Body of pancreas (tissue), 4 donors: ENCODE measurements at regions not wholly inside any gene's neighbourhood (a gene's known extent, or its start where the extent isn't known, plus 50 kb on each side); places are given as distances from the start of the nearest gene placed in this dataset.

Experiments used
- ATAC-seq: fragments of 150-250 bp; one replicate; pipeline ENCODE4 v1.9.1; 2016
- DNase-seq, 4 donors: peaks; one replicate each; pipeline ENCODE4 v3.0.0-alpha.2; 2019
- H3K27ac ChIP-seq, 4 donors: fragments of 200-600 bp; sonication (generic); 1 replicate in 3 of 4; 2 replicates in 1 of 4; pipeline versions ENCODE4 v1.5.1 to v1.6.1; 2016 to 2019; ENCODE audit warnings: mild to moderate bottlenecking in 1 of 4, mixed read lengths in 1 of 4, moderate library complexity in 1 of 4
- H3K27me3 ChIP-seq, 2 donors: fragments of 200-600 bp; sonication (generic); one replicate each; pipeline ENCODE4 v1.6.0; 2016; ENCODE audit warnings: mild to moderate bottlenecking in 1 of 2
- H3K36me3 ChIP-seq, 2 donors: fragments of 200-600 bp; sonication (generic); replicated peaks in 1 of 2; 2 replicates each; pipeline ENCODE4 v1.5.1; 2016; ENCODE audit warnings: low read depth in 2 of 2; ENCODE audit not compliant: insufficient read depth in 1 of 2
- H3K4me1 ChIP-seq: fragments of 200-600 bp; sonication (generic); one replicate; pipeline ENCODE4 v1.6.0; 2016
- H3K4me3 ChIP-seq, 2 donors: fragments of 200-600 bp; sonication (generic); 1 replicate in 1 of 2; 2 replicates in 1 of 2; pipeline ENCODE4 v1.5.1; 2016 to 2019
- H3K9me3 ChIP-seq, 3 donors: fragments of 200-600 bp; sonication (generic); 1 replicate in 2 of 3; 2 replicates in 1 of 3; pipeline ENCODE4 v1.5.1; 2016
- POLR2A ChIP-seq, 3 donors: fragments of 450-650 bp; IDR thresholded peaks; one replicate each; pipeline ENCODE4 v1.6.1; 2016; ENCODE audit warnings: antibody characterized with exemption in 3 of 3, mild to moderate bottlenecking in 2 of 3
- WGBS, 2 donors: methylation state at CpG; one replicate each; pipeline ENCODE4 v1.1.5; 2017; 5-methylcytosine and 5-hydroxymethylcytosine counted together
- intact Hi-C: fragments of 100-400 bp; cut with DNase I; formaldehyde crosslinking; loops from one replicate; pipeline ENCODE4 v1.15.1; 2023
- TF ChIP-seq, protein P1 (sequence below), 7 experiments: fragments of 450-650 bp in 4 of 7; fragments of 200-600 bp in 3 of 7; sonication (generic) in 3 of 7; IDR thresholded peaks; one replicate each; pipeline ENCODE4 v1.5.1; 2016 to 2019; ENCODE audit warnings: antibody characterized with exemption in 7 of 7

- Histone ChIP-seq H3K4me3 (no peak overlapping the region), H3K27me3 (no peaks in the 10 kb centered on the region), H3K36me3 (no peaks in the 10 kb centered on the region), H3K9me3 (no peaks in the 10 kb centered on the region), H3K4me1 (no peaks in the 10 kb centered on the region), H3K27ac (no peak overlapping the region)
- no peak for ATAC-seq
- no peak for TF ChIP-seq POLR2A (IDR thresholded peaks at IDR 0.05)
- TF ChIP-seq, protein P1, sequence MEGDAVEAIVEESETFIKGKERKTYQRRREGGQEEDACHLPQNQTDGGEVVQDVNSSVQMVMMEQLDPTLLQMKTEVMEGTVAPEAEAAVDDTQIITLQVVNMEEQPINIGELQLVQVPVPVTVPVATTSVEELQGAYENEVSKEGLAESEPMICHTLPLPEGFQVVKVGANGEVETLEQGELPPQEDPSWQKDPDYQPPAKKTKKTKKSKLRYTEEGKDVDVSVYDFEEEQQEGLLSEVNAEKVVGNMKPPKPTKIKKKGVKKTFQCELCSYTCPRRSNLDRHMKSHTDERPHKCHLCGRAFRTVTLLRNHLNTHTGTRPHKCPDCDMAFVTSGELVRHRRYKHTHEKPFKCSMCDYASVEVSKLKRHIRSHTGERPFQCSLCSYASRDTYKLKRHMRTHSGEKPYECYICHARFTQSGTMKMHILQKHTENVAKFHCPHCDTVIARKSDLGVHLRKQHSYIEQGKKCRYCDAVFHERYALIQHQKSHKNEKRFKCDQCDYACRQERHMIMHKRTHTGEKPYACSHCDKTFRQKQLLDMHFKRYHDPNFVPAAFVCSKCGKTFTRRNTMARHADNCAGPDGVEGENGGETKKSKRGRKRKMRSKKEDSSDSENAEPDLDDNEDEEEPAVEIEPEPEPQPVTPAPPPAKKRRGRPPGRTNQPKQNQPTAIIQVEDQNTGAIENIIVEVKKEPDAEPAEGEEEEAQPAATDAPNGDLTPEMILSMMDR (IDR thresholded peaks at IDR 0.05), result no peak
- intact Hi-C loops, result no loop called here
- no peak for DNase-seq
Measured at GRCh38 chr1:230531103-230531502, 105.0 kb upstream of the PGBD5 start.

GRCh38 chr1:230519246-230519645 lies 93.1 kb upstream of the PGBD5 start:
- TF ChIP-seq, protein P1 (IDR thresholded peaks at IDR 0.05), result no peak
- TF ChIP-seq POLR2A (IDR thresholded peaks at IDR 0.05), result no peak
- H3K9me3 ChIP-seq, result no peaks in the 10 kb centered on the region
- ATAC-seq (no peak), DNase-seq (no peak)
- 84 to 93% methylated on average over 2 of the region's 2 CpGs for WGBS, 2 donors
- H3K36me3 ChIP-seq, result no peaks in the 10 kb centered on the region
- H3K4me1 ChIP-seq, result peaks cover 5% of the 10 kb centered on the region
- intact Hi-C loops, result no loop called here
- H3K27me3 ChIP-seq, result no peaks in the 10 kb centered on the region
- no peak overlapping the region for H3K4me3 ChIP-seq
- H3K27ac ChIP-seq, result no peak overlapping the region

- TF ChIP-seq, protein P1 (IDR thresholded peaks at IDR 0.05), result no peak
- no peak for TF ChIP-seq POLR2A (IDR thresholded peaks at IDR 0.05)
- DNase-seq, result no peak
- Histone ChIP-seq H3K27me3 (no peaks in the 10 kb centered on the region), H3K36me3 (no peaks in the 10 kb centered on the region), H3K27ac (peak overlapping the region in 1 of 4 donors; percentile 45), H3K4me1 (peaks cover 5% of the 10 kb centered on the region), H3K4me3 (no peak overlapping the region), H3K9me3 (no peaks in the 10 kb centered on the region)
- ATAC-seq, result no peak
- 61 to 72% methylated on average over 5 of the region's 5 CpGs for WGBS, 2 donors
- intact Hi-C loops, result no loop called here
Measured at GRCh38 chr1:230518511-230518910, 92.4 kb upstream of the PGBD5 start.

DNA sequence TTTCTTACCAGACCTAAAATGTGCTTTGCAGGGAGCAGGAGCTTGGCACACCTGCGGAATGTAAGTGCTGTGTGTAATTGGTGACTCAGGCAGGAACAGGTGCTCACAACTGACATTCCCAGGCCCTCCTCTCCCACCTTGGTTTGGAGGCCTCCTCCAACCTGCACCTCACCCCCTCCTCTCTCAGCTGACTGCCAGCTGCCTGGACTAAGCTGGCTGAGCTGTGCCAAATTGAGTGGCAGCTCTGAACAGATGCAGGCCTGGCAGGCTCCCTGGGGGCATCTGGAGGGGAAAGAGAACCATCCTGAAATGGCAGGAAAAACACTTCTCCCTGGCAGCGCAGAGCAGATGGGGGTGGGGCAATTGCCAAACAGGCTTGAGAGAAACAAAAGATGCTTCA lies 91.7 kb upstream of the PGBD5 start:
- H3K27me3 ChIP-seq, result no peaks in the 10 kb centered on the region
- H3K4me3 ChIP-seq, result no peak overlapping the region
- H3K9me3 ChIP-seq, result no peaks in the 10 kb centered on the region
- peaks cover 5% of the 10 kb centered on the region for H3K4me1 ChIP-seq
- WGBS, 2 donors, result 66 to 75% methylated on average over 2 of the region's 2 CpGs
- peak in 3 of 4 donors; percentile 10 to 83 (median 66) for DNase-seq
- no peak for ATAC-seq
- intact Hi-C loops, result no loop called here
- no peaks in the 10 kb centered on the region for H3K36me3 ChIP-seq
- H3K27ac ChIP-seq, result no peak overlapping the region
- no peak for TF ChIP-seq POLR2A (IDR thresholded peaks at IDR 0.05)
- TF ChIP-seq, protein P1 (IDR thresholded peaks at IDR 0.05), result no peak

- DNase-seq (no peak), ATAC-seq (no peak)
- Histone ChIP-seq H3K27ac (no peak overlapping the region), H3K9me3 (no peaks in the 10 kb centered on the region), H3K27me3 (no peaks in the 10 kb centered on the region), H3K36me3 (no peaks in the 10 kb centered on the region), H3K4me1 (peaks cover 5% of the 10 kb centered on the region), H3K4me3 (no peak overlapping the region)
- WGBS, 2 donors, result 71 to 80% methylated on average over 7 of the region's 7 CpGs
- intact Hi-C loops, result no loop called here
- TF ChIP-seq, protein P1 (IDR thresholded peaks at IDR 0.05), result no peak
- no peak for TF ChIP-seq POLR2A (IDR thresholded peaks at IDR 0.05)
Measured at GRCh38 chr1:230517326-230517725, 91.2 kb upstream of the PGBD5 start.
